RWPE2 (cell line): ENCODE measurements at regions not wholly inside any gene's neighbourhood (a gene's known extent, or its start where the extent isn't known, plus 50 kb on each side); places are given as distances from the start of the nearest gene placed in this dataset.

Experiments used
- ATAC-seq: fragments of 200-7000 bp; cut with Tn5 transposase; 3 replicates; pipeline ENCODE4 v1.9.1; 2021; ENCODE audit warnings: low read depth
- DNase-seq: peaks from one replicate; pipeline ENCODE4 v3.0.0-alpha.2; 2020; ENCODE audit warnings: low spot score
- H3K27ac ChIP-seq: fragments of 450-650 bp; 2 replicates; pipeline ENCODE4 v1.5.1; 2017; ENCODE audit warnings: mild to moderate bottlenecking; ENCODE audit not compliant: poor library complexity, severe bottlenecking
- H3K27me3 ChIP-seq: fragments of 250-450 bp; sonication (Bioruptor Pico); 2 replicates; pipeline ENCODE4 v1.5.1; 2021; ENCODE audit warnings: mild to moderate bottlenecking, moderate library complexity; ENCODE audit not compliant: insufficient read depth, poor library complexity, severe bottlenecking
- H3K36me3 ChIP-seq: fragments of 250-450 bp; sonication (Bioruptor Pico); 2 replicates; pipeline ENCODE4 v1.5.1; 2020; ENCODE audit warnings: low read depth, mild to moderate bottlenecking, moderate library complexity
- H3K4me1 ChIP-seq: fragments of 250-450 bp; sonication (Bioruptor Pico); 2 replicates; pipeline ENCODE4 v1.5.1; 2021; ENCODE audit warnings: mild to moderate bottlenecking, moderate library complexity; ENCODE audit not compliant: insufficient read depth, poor library complexity, severe bottlenecking
- H3K4me3 ChIP-seq: fragments of 250-450 bp; sonication (Bioruptor Pico); 2 replicates; pipeline ENCODE4 v1.5.1; 2021; ENCODE audit warnings: mild to moderate bottlenecking, moderate library complexity; ENCODE audit not compliant: severe bottlenecking
- H3K9me3 ChIP-seq: fragments of 250-450 bp; sonication (Bioruptor Pico); 2 replicates; pipeline ENCODE4 v1.5.1; 2021; ENCODE audit warnings: mild to moderate bottlenecking, moderate library complexity; ENCODE audit not compliant: severe bottlenecking
- TF ChIP-seq, protein P1 (sequence below): fragments of 450-650 bp; IDR thresholded peaks from one replicate; pipeline ENCODE4 v1.5.1; 2017; ENCODE audit warnings: mild to moderate bottlenecking, moderate library complexity; ENCODE audit not compliant: poor library complexity, severe bottlenecking

DNA sequence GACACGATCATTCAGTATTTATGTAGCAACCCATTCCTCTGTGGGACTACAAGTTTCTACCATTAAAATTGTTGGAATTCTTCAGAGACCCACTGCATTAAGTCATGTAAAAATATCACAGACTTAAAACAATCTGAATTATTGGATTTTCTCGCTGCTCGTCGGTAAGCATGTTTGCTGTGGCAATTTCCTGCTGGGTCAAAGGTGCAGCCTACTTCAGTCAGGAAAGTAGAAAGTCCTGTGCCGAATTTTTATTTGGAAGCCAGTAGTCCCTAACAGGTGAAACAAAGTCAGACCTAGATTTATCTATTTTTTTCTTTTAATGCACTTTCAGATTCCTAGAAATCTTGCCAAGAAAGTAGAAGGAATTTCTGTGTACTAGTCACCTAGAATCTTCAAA is 110.4 kb upstream of the MYL2 start:
- Histone ChIP-seq H3K27ac (no peak overlapping the region), H3K36me3 (no peaks in the 10 kb centered on the region), H3K4me1 (no peaks in the 10 kb centered on the region), H3K4me3 (no peak overlapping the region), H3K9me3 (no peaks in the 10 kb centered on the region), H3K27me3 (peaks cover 3% of the 10 kb centered on the region)
- ATAC-seq (no peak), DNase-seq (no peak)
- TF ChIP-seq, protein P1, sequence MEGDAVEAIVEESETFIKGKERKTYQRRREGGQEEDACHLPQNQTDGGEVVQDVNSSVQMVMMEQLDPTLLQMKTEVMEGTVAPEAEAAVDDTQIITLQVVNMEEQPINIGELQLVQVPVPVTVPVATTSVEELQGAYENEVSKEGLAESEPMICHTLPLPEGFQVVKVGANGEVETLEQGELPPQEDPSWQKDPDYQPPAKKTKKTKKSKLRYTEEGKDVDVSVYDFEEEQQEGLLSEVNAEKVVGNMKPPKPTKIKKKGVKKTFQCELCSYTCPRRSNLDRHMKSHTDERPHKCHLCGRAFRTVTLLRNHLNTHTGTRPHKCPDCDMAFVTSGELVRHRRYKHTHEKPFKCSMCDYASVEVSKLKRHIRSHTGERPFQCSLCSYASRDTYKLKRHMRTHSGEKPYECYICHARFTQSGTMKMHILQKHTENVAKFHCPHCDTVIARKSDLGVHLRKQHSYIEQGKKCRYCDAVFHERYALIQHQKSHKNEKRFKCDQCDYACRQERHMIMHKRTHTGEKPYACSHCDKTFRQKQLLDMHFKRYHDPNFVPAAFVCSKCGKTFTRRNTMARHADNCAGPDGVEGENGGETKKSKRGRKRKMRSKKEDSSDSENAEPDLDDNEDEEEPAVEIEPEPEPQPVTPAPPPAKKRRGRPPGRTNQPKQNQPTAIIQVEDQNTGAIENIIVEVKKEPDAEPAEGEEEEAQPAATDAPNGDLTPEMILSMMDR: no peak

DNA sequence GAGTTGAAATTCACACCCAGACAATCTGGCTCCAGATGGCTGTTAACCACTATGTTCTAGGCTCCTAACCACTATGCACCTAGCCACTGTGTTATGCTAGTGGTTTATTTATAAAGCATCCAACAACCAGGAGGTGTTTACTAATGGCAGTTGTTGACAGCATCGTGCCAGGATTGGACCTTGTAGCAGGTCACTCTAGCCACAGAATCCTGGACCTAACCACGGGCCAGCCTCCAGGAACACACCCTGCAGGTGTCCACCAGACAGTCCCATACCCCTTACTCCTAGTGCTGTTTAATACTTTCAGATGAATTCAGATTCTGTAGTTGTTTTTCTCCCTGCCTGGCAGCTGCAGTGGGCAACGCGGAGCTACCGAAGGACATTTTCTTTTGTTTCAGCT is 109.4 kb upstream of the MYL2 start:
- Histone ChIP-seq H3K36me3 (no peaks in the 10 kb centered on the region), H3K27me3 (no peaks in the 10 kb centered on the region), H3K9me3 (no peaks in the 10 kb centered on the region), H3K4me1 (no peaks in the 10 kb centered on the region), H3K27ac (no peak overlapping the region), H3K4me3 (no peak overlapping the region)
- DNase-seq (peak; percentile 6), ATAC-seq (no peak)
- TF ChIP-seq, protein P1: no peak

DNA sequence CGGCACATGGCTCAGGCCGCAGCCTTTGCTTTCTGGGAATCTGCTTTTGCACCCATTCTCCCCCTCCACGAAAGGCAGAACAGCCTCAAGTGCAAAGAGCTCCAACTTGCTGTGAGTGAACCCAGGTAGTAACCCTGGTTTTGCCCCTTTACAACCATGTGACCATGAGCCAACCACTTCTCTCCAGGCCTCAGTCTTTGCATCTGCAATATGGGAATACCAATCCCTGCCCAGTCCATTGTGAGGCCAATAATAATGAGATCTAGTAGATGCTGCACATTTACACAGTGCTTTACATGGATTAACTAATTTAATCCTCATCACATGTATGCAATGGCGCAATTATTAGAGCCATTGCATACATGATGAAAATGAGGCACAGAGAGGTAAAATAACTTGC is 108.9 kb upstream of the MYL2 start:
- DNase-seq (peak; percentile 7), ATAC-seq (no peak)
- Histone ChIP-seq H3K9me3 (no peaks in the 10 kb centered on the region), H3K36me3 (no peaks in the 10 kb centered on the region), H3K27ac (no peak overlapping the region), H3K4me1 (no peaks in the 10 kb centered on the region), H3K27me3 (no peaks in the 10 kb centered on the region), H3K4me3 (no peak overlapping the region)
- TF ChIP-seq, protein P1: no peak

DNA sequence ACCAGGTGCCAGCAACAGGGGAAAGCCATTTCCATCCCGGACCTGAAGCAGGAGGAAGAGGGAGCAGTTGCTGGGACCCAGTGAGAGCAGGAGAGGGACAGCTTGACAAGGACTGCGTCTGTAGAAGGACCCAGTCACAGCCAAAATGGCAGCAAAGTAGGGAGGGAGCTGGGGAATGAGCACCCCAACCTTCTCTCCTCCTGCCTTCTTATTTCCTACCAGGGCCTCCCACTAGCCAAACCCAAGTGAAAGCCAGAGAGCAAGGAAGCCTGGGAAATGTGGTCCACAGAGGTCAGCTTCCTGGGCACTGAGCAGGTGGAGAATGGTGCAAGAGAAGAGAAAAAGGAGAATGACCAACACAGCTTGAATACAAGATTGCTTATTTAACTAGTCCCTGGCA is 108.5 kb upstream of the MYL2 start:
- Histone ChIP-seq H3K27ac (no peak overlapping the region), H3K36me3 (no peaks in the 10 kb centered on the region), H3K4me3 (no peak overlapping the region), H3K9me3 (no peaks in the 10 kb centered on the region), H3K4me1 (peaks cover 2% of the 10 kb centered on the region), H3K27me3 (no peaks in the 10 kb centered on the region)
- TF ChIP-seq, protein P1: no peak
- DNase-seq (peak; percentile 11), ATAC-seq (no peak)

DNA sequence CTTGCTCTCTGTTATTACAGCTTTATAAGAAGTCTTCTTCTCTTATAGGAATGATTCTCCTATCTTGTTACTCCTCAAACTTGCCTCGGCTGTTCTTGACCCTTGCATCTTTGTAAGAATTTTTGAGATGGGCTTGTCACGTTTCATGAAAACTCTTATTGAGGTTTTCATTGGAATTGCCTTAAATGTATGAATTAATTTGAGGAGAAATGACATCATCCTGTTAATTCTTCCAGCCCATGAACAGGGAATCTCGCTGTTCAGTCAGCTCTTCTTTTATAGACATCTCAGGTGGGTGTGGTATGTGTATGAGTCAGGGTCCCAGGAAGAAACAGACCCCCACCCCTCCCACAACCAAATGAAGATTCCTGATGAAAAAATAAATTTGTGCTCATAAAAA is 107.1 kb upstream of the MYL2 start:
- no peaks in the 10 kb centered on the region for H3K36me3 ChIP-seq
- peaks cover 3% of the 10 kb centered on the region for H3K4me1 ChIP-seq
- H3K27me3 ChIP-seq: no peaks in the 10 kb centered on the region
- no peak overlapping the region for H3K27ac ChIP-seq
- TF ChIP-seq, protein P1: no peak
- no peaks in the 10 kb centered on the region for H3K9me3 ChIP-seq
- no peak overlapping the region for H3K4me3 ChIP-seq
- DNase-seq: no peak
- no peak for ATAC-seq
